Mesenchymal stem cell (in vitro differentiated cells and primary cell): ENCODE measurements at regions not wholly inside any gene's neighbourhood (a gene's known extent, or its start where the extent isn't known, plus 50 kb on each side); places are given as distances from the start of the nearest gene placed in this dataset.

Experiments used
- DNase-seq: peaks from one replicate; pipeline ENCODE4 v3.0.0-alpha.2; 2013
- H2AFZ ChIP-seq: one replicate; pipeline ENCODE4 v1.6.1; 2013; ENCODE audit warnings: low read depth, mild to moderate bottlenecking, control low read depth, inconsistent platforms, low read length, moderate library complexity
- H2AK5ac ChIP-seq: 2 replicates; pipeline ENCODE4 v1.6.1; 2013; ENCODE audit warnings: low read length, moderate library complexity, mild to moderate bottlenecking, inconsistent platforms; ENCODE audit not compliant: severe bottlenecking
- H2BK120ac ChIP-seq: one replicate; pipeline ENCODE4 v1.6.1; 2013; ENCODE audit warnings: low read depth, mild to moderate bottlenecking, inconsistent platforms, low read length, moderate library complexity
- H2BK12ac ChIP-seq, 2 experiments: one replicate each; pipeline ENCODE4 v1.6.1; 2013; ENCODE audit warnings: inconsistent platforms in 2 of 2, low read length in 2 of 2, mild to moderate bottlenecking in 2 of 2, moderate library complexity in 2 of 2, control low read depth in 1 of 2
- H2BK15ac ChIP-seq: one replicate; pipeline ENCODE4 v1.6.1; 2013; ENCODE audit warnings: mild to moderate bottlenecking, low read depth, inconsistent platforms; ENCODE audit not compliant: poor library complexity, severe bottlenecking
- H2BK5ac ChIP-seq: 2 replicates; pipeline ENCODE4 v1.6.1; 2013; ENCODE audit warnings: low read depth, mild to moderate bottlenecking, low read length, control low read depth, inconsistent platforms; ENCODE audit not compliant: poor library complexity, severe bottlenecking
- H3K14ac ChIP-seq, 2 experiments: one replicate each; pipeline ENCODE4 v1.6.1; 2013; ENCODE audit warnings: inconsistent platforms in 2 of 2, low read length in 2 of 2, control low read depth in 1 of 2, mild to moderate bottlenecking in 1 of 2, moderate library complexity in 1 of 2
- H3K18ac ChIP-seq, 2 experiments: one replicate each; pipeline ENCODE4 v1.6.1; 2013; ENCODE audit warnings: inconsistent platforms in 2 of 2, low read length in 2 of 2, control low read depth in 1 of 2, low read depth in 1 of 2, mild to moderate bottlenecking in 1 of 2
- H3K23ac ChIP-seq, 2 experiments: one replicate each; pipeline ENCODE4 v1.6.1; 2013; ENCODE audit warnings: inconsistent platforms in 2 of 2, low read length in 2 of 2, mild to moderate bottlenecking in 2 of 2, moderate library complexity in 2 of 2, control low read depth in 1 of 2
- H3K27ac ChIP-seq: 2 replicates; pipeline ENCODE4 v1.5.1; 2013; ENCODE audit warnings: mild to moderate bottlenecking, moderate library complexity, low read length, control low read depth, inconsistent platforms; ENCODE audit not compliant: poor library complexity, severe bottlenecking
- H3K27me3 ChIP-seq, 2 experiments: 2 replicates each; pipeline versions ENCODE4 v1.6.1 to v1.7.0; 2013; ENCODE audit warnings: low read length in 2 of 2, mild to moderate bottlenecking in 2 of 2, moderate library complexity in 2 of 2, control low read depth in 1 of 2, inconsistent platforms in 1 of 2; ENCODE audit not compliant: control insufficient read depth in 1 of 2, insufficient read depth in 1 of 2
- H3K36me3 ChIP-seq, 2 experiments: 2 replicates each; pipeline versions ENCODE4 v1.6.1 to v1.7.0; 2013; ENCODE audit warnings: low read length in 2 of 2, control low read depth in 1 of 2, inconsistent platforms in 1 of 2, low read depth in 1 of 2, mild to moderate bottlenecking in 1 of 2; ENCODE audit not compliant: insufficient read depth in 2 of 2, control insufficient read depth in 1 of 2
- H3K4ac ChIP-seq, 2 experiments: one replicate each; pipeline ENCODE4 v1.6.1; 2013; ENCODE audit warnings: inconsistent platforms in 2 of 2, low read length in 2 of 2, mild to moderate bottlenecking in 2 of 2, moderate library complexity in 2 of 2, control low read depth in 1 of 2, low read depth in 1 of 2
- H3K4me1 ChIP-seq: 2 replicates; pipeline ENCODE4 v1.6.1; 2013; ENCODE audit warnings: low read depth, low read length, control low read depth; ENCODE audit not compliant: control insufficient read depth, insufficient read depth
- H3K4me2 ChIP-seq: 2 replicates; pipeline ENCODE4 v1.6.1; 2013; ENCODE audit warnings: low read length, mild to moderate bottlenecking, inconsistent platforms; ENCODE audit not compliant: poor library complexity, severe bottlenecking
- H3K4me3 ChIP-seq, 2 experiments: 2 replicates each; pipeline versions ENCODE4 v1.5.1 to v1.7.0; 2013; ENCODE audit warnings: low read length in 2 of 2, mild to moderate bottlenecking in 2 of 2, control low read depth in 1 of 2, low read depth in 1 of 2; ENCODE audit not compliant: insufficient read depth in 1 of 2
- H3K79me1 ChIP-seq: replicated peaks from 2 replicates; pipeline ENCODE4 v1.6.1; 2013; ENCODE audit warnings: mild to moderate bottlenecking, control low read depth, low read length, inconsistent platforms; ENCODE audit not compliant: poor library complexity, severe bottlenecking
- H3K9ac ChIP-seq: 2 replicates; pipeline ENCODE4 v1.7.0; 2013; ENCODE audit warnings: mild to moderate bottlenecking, low read length, moderate library complexity
- H3K9me3 ChIP-seq: 2 replicates; pipeline ENCODE4 v1.7.0; 2013; ENCODE audit warnings: mild to moderate bottlenecking, low read length; ENCODE audit not compliant: control insufficient read depth
- H4K8ac ChIP-seq: one replicate; pipeline ENCODE4 v1.6.1; 2013; ENCODE audit warnings: inconsistent platforms, mild to moderate bottlenecking, low read length, moderate library complexity
- H4K91ac ChIP-seq: one replicate; pipeline ENCODE4 v1.6.1; 2013; ENCODE audit warnings: mild to moderate bottlenecking, low read length, inconsistent platforms
- WGBS: methylation state at CpG from one replicate; pipeline ENCODE4 v1.1.7; 2013; ENCODE audit warnings: mixed read lengths; 5-methylcytosine and 5-hydroxymethylcytosine counted together

DNA sequence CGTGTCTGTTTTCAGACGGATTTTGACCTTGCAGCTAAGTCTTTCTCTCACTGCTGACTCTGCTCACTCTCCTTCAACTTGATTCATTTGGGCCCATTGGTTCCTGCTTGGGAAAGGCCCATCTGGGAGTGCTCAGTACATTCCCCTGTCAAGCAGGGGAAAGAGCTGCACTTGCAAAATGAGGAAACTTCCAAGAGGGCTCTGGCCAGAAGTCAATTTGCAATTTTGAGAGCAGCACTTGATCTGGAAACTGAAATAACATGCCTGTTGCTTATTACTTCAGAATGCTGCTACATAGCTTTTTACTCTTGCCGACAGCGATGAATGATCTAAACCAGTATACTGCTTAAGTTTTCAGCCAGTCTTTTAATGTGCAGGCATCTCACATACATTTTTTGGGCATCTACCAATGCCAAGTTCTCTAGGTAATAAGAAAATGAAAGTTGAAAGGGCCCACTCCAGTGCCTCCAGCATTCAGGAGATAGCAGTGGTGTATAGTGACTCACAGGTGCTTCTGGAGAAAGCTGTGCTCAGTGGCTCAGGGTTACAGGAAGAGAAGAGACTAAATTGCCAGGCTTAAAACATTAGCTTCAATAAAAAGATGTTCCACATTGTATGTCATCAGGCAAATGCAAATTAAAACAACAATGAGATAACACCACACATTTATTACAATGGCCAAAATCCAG is 70.1 kb upstream of the RORA start:
- no peak overlapping the region for H3K14ac ChIP-seq
- no peak for DNase-seq
- no peak overlapping the region for H4K91ac ChIP-seq
- no peak overlapping the region for H3K9ac ChIP-seq
- no peak overlapping the region for H3K18ac ChIP-seq
- no peak overlapping the region for H2BK5ac ChIP-seq
- WGBS: 85% methylated on average over 4 of the region's 4 CpGs
- no peak overlapping the region for H2BK15ac ChIP-seq
- H4K8ac ChIP-seq: no peak overlapping the region
- no peak overlapping the region for H2AFZ ChIP-seq
- no peak overlapping the region for H3K4me3 ChIP-seq
- H3K27me3 ChIP-seq: no peaks in the 10 kb centered on the region
- no peaks in the 10 kb centered on the region for H3K36me3 ChIP-seq
- H3K23ac ChIP-seq: no peak overlapping the region
- H2AK5ac ChIP-seq: no peak overlapping the region
- H3K9me3 ChIP-seq: peaks cover 4% of the 10 kb centered on the region
- no peak overlapping the region for H2BK12ac ChIP-seq
- H3K79me1 ChIP-seq: no peaks in the 10 kb centered on the region
- H3K4me1 ChIP-seq: no peaks in the 10 kb centered on the region
- H2BK120ac ChIP-seq: no peak overlapping the region
- no peak overlapping the region for H3K27ac ChIP-seq
- H3K4ac ChIP-seq: no peak overlapping the region
- H3K4me2 ChIP-seq: no peak overlapping the region

DNA sequence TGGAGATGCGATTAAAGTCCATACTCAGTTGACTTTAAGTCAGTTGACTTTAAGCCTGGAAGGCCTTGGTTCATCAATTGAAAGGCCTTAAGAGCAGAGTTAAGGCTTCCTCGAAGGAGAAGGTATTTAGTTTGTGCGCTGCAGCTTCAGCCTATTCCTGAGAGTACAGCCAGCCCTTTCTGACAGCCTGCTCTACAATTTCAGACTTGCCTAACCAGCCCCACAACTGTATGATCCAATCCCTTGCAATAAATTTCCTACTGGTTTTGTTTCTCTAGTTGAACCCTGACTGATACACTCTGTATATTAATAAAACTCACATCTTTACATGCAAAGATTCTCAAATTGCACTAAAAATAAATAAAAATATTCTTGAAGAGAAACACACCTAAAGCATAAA is 66.1 kb upstream of the RORA start:
- Histone ChIP-seq H3K4me2 (no peak overlapping the region), H3K4me3 (no peak overlapping the region), H2BK12ac (no peak overlapping the region), H3K18ac (no peak overlapping the region), H3K9ac (no peak overlapping the region), H3K23ac (no peak overlapping the region), H3K14ac (no peak overlapping the region), H2BK15ac (no peak overlapping the region), H3K27me3 (no peaks in the 10 kb centered on the region), H3K4ac (no peak overlapping the region), H3K27ac (no peak overlapping the region), H3K4me1 (no peaks in the 10 kb centered on the region), H4K8ac (no peak overlapping the region), H2BK120ac (no peak overlapping the region), H2AFZ (no peak overlapping the region), H2AK5ac (no peak overlapping the region), H3K9me3 (no peaks in the 10 kb centered on the region), H3K36me3 (no peaks in the 10 kb centered on the region), H4K91ac (no peak overlapping the region), H2BK5ac (no peak overlapping the region), H3K79me1 (no peaks in the 10 kb centered on the region)
- DNase-seq: no peak
- WGBS: 68% methylated on average over 3 of the region's 3 CpGs

DNA sequence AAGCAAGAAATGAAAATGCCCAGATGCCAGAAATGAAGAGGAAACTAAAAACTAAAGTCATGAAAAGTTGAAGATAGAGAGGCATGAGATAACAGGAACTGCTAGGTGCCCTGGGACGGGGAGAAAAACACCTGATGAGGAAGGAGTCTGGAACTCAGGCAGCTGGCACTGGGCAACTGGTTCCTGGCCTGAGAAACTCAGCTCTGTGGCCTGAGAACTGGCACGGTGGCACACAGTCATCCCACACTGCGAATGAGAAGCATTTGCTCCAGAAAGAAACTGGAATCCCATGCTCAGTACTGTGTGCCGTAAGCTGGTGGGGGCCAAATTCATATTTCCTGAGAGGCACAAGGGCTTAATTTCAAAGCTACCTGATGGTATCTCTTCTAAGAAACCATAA is 53.6 kb upstream of the RORA start:
- H2AK5ac ChIP-seq: no peak overlapping the region
- H3K36me3 ChIP-seq: no peaks in the 10 kb centered on the region
- no peak overlapping the region for H3K27ac ChIP-seq
- H4K91ac ChIP-seq: no peak overlapping the region
- H3K9ac ChIP-seq: no peak overlapping the region
- no peaks in the 10 kb centered on the region for H3K9me3 ChIP-seq
- no peak for DNase-seq
- no peaks in the 10 kb centered on the region for H3K4me1 ChIP-seq
- no peak overlapping the region for H3K4ac ChIP-seq
- H3K27me3 ChIP-seq: no peaks in the 10 kb centered on the region
- H2BK12ac ChIP-seq: no peak overlapping the region
- H3K18ac ChIP-seq: no peak overlapping the region
- H2AFZ ChIP-seq: no peak overlapping the region
- H2BK5ac ChIP-seq: no peak overlapping the region
- H3K4me2 ChIP-seq: no peak overlapping the region
- H3K14ac ChIP-seq: no peak overlapping the region
- no peaks in the 10 kb centered on the region for H3K79me1 ChIP-seq
- H4K8ac ChIP-seq: no peak overlapping the region
- 60% methylated on average over 4 of the region's 4 CpGs for WGBS
- no peak overlapping the region for H3K4me3 ChIP-seq
- no peak overlapping the region for H2BK120ac ChIP-seq
- H2BK15ac ChIP-seq: no peak overlapping the region
- H3K23ac ChIP-seq: no peak overlapping the region

DNA sequence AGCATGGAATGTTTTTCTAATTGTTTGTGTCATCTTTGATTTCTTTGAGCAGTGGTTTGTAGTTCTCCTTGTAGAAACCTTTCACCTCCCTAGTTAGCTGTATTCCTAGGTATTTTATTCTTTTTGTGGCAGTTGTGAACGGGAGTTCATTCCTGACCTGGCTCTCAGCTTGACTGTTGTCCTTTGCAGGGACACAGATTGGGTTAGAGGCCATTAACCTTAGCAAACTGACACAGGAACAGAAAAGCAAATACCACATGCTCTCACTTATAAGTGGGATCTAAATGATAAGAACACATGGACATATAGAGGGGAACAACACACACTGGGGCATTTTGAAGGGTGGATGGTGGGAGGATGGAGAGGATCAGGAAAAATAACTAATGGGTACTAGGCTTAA is 52.2 kb upstream of the RORA start:
- H3K23ac ChIP-seq: no peak overlapping the region
- H2BK12ac ChIP-seq: no peak overlapping the region
- H3K4me2 ChIP-seq: no peak overlapping the region
- WGBS: 67% methylated on average over 1 of the region's 1 CpG
- no peaks in the 10 kb centered on the region for H3K79me1 ChIP-seq
- H4K91ac ChIP-seq: no peak overlapping the region
- H2AK5ac ChIP-seq: no peak overlapping the region
- no peak overlapping the region for H2BK120ac ChIP-seq
- H3K4me3 ChIP-seq: no peak overlapping the region
- no peak for DNase-seq
- no peak overlapping the region for H4K8ac ChIP-seq
- no peak overlapping the region for H3K27ac ChIP-seq
- H3K9me3 ChIP-seq: no peaks in the 10 kb centered on the region
- H2BK5ac ChIP-seq: no peak overlapping the region
- no peaks in the 10 kb centered on the region for H3K4me1 ChIP-seq
- H3K36me3 ChIP-seq: no peaks in the 10 kb centered on the region
- no peaks in the 10 kb centered on the region for H3K27me3 ChIP-seq
- H3K4ac ChIP-seq: no peak overlapping the region
- H3K9ac ChIP-seq: no peak overlapping the region
- H2BK15ac ChIP-seq: no peak overlapping the region
- no peak overlapping the region for H3K18ac ChIP-seq
- H3K14ac ChIP-seq: no peak overlapping the region
- no peak overlapping the region for H2AFZ ChIP-seq
